Vagina (tissue), 2 donors: ENCODE measurements at regions not wholly inside any gene's neighbourhood (a gene's known extent, or its start where the extent isn't known, plus 50 kb on each side); places are given as distances from the start of the nearest gene placed in this dataset.

Source experiments
- CTCF ChIP-seq, 3 experiments: fragments of 450-650 bp in 2 of 3; fragments of 200-600 bp in 1 of 3; sonication (generic) in 1 of 3; IDR thresholded peaks; one replicate each; pipeline ENCODE4 v1.5.1; 2017 to 2019; ENCODE audit warnings: antibody characterized with exemption in 3 of 3, mild to moderate bottlenecking in 2 of 3, moderate library complexity in 2 of 3
- POLR2A ChIP-seq, 2 donors: fragments of 450-650 bp; IDR thresholded peaks; one replicate each; pipeline ENCODE4 v1.6.1; 2017; ENCODE audit warnings: antibody characterized with exemption in 2 of 2, mild to moderate bottlenecking in 2 of 2, moderate library complexity in 2 of 2

GRCh38 chr9:91130796-91131318, 230.9 kb downstream of the AUH start:
- no peak for TF ChIP-seq CTCF (IDR thresholded peaks at IDR 0.05)
- no peak for TF ChIP-seq POLR2A (IDR thresholded peaks at IDR 0.05)
